Endothelial cell of umbilical vein (primary cell): ENCODE measurements at regions not wholly inside any gene's neighbourhood (a gene's known extent, or its start where the extent isn't known, plus 50 kb on each side); places are given as distances from the start of the nearest gene placed in this dataset.

ENCODE experiments used
- BruUV-seq: library from RNA; stranded (reverse); fragments of 400-500 nt; replicated peaks from 2 replicates; lab custom pipeline; 2021; lab: Mats Ljungman, UMichigan
- CTCF ChIA-PET: fragments of 300-600, 350-600 bp; sonication (Branson Sonifier 250); formaldehyde crosslinking; loops from one replicate; lab custom pipeline; 2021; ENCODE audit warnings: antibody characterized with exemption, inconsistent platforms; lab: Charles Lee
- POLR2A ChIA-PET: fragments of 300-600, 350-600 bp; sonication (Branson Sonifier 250); formaldehyde crosslinking; loops from one replicate; lab custom pipeline; 2021; ENCODE audit warnings: antibody characterized with exemption, inconsistent platforms; lab: Charles Lee
- DNase-seq: peaks from one replicate; pipeline ENCODE4 v3.0.0-alpha.2; 2011; ENCODE audit warnings: low read depth, low spot score
- FAIRE-seq: peaks from 2 replicates; lab custom pipeline; 2011; peaks lifted over from hg19 to GRCh38; lab: Jason Lieb, UNC
- H2AFZ ChIP-seq: 2 replicates; pipeline ENCODE4 v1.6.0; 2012; ENCODE audit warnings: low read depth, low read length, control low read depth, inconsistent platforms
- H3K27ac ChIP-seq: 2 replicates; pipeline ENCODE4 v1.5.1; 2011; ENCODE audit warnings: low read depth, mild to moderate bottlenecking, control low read depth, low read length, moderate library complexity; ENCODE audit not compliant: insufficient read depth
- H3K27me3 ChIP-seq, 2 experiments: 2 replicates each; pipeline versions ENCODE4 v1.6.0 to v1.6.1; 2011; ENCODE audit warnings: low read length in 2 of 2, mixed read lengths in 1 of 2; ENCODE audit not compliant: control insufficient read depth in 2 of 2, insufficient read depth in 2 of 2
- H3K36me3 ChIP-seq, 2 experiments: 2 replicates in 1 of 2; 3 replicates in 1 of 2; pipeline ENCODE4 v1.5.1; 2011; ENCODE audit warnings: low read length in 2 of 2, mild to moderate bottlenecking in 1 of 2, moderate library complexity in 1 of 2; ENCODE audit not compliant: control insufficient read depth in 2 of 2, insufficient read depth in 2 of 2; ENCODE audit errors: extremely low read depth in 1 of 2
- H3K4me1 ChIP-seq: 3 replicates; pipeline ENCODE4 v1.5.1; 2011; ENCODE audit warnings: mild to moderate bottlenecking, low read length; ENCODE audit not compliant: control insufficient read depth, insufficient read depth; ENCODE audit errors: extremely low read depth
- H3K4me2 ChIP-seq: 2 replicates; pipeline ENCODE4 v1.6.1; 2011; ENCODE audit warnings: low read length, control low read depth, mixed read lengths; ENCODE audit not compliant: insufficient read depth
- H3K4me3 ChIP-seq, 3 experiments: fragments of 200-600 bp in 1 of 3; sonication (generic), shearing (Covaris generic) in 1 of 3; replicated peaks in 1 of 3; 2 replicates each; pipeline ENCODE4 v1.5.1; 2011 to 2016; ENCODE audit warnings: control low read depth in 3 of 3, low read length in 3 of 3, mild to moderate bottlenecking in 2 of 3, inconsistent platforms in 1 of 3, low read depth in 1 of 3, moderate library complexity in 1 of 3; ENCODE audit not compliant: insufficient read depth in 1 of 3
- H3K79me2 ChIP-seq: 2 replicates; pipeline ENCODE4 v1.6.0; 2012; ENCODE audit warnings: low read length, inconsistent platforms; ENCODE audit not compliant: control insufficient read depth, insufficient read depth
- H3K9ac ChIP-seq: replicated peaks from 2 replicates; pipeline ENCODE3; 2011; ENCODE audit warnings: low read length, control low read depth; ENCODE audit not compliant: insufficient read depth; ENCODE audit errors: extremely low read depth
- H3K9me1 ChIP-seq: replicated peaks from 3 replicates; pipeline ENCODE4 v1.6.0; 2011; ENCODE audit warnings: mild to moderate bottlenecking, low read length; ENCODE audit not compliant: control insufficient read depth, insufficient read depth; ENCODE audit errors: extremely low read depth
- H3K9me3 ChIP-seq: replicated peaks from 2 replicates; pipeline ENCODE4 v1.5.1; 2012; ENCODE audit warnings: low read length, inconsistent platforms; ENCODE audit not compliant: control insufficient read depth, insufficient read depth
- H4K20me1 ChIP-seq: replicated peaks from 2 replicates; pipeline ENCODE3; 2011; ENCODE audit warnings: mild to moderate bottlenecking, low read length; ENCODE audit not compliant: control insufficient read depth, insufficient read depth; ENCODE audit errors: extremely low read depth
- CTCF ChIP-seq, 2 donors: IDR thresholded peaks; 1 replicate in 1 of 2; 2 replicates in 1 of 2; pipeline ENCODE4 v1.5.1; 2011; ENCODE audit warnings: low read length in 2 of 2, mild to moderate bottlenecking in 2 of 2, moderate library complexity in 2 of 2, control low read depth in 1 of 2, inconsistent platforms in 1 of 2, low read depth in 1 of 2; ENCODE audit not compliant: insufficient read depth in 1 of 2; ENCODE audit errors: extremely low read depth in 1 of 2
- EZH2 ChIP-seq: IDR thresholded peaks from 2 replicates; pipeline ENCODE4 v1.6.1; 2012; ENCODE audit warnings: borderline replicate concordance, low read depth, mild to moderate bottlenecking, moderate library complexity, low read length, inconsistent platforms; ENCODE audit not compliant: severe bottlenecking
- FOS ChIP-seq: IDR thresholded peaks from 2 replicates; pipeline ENCODE4 v1.6.1; 2011; ENCODE audit warnings: mild to moderate bottlenecking, low read length, moderate library complexity, borderline replicate concordance; ENCODE audit not compliant: insufficient read depth
- GATA2 ChIP-seq: IDR thresholded peaks from 2 replicates; pipeline ENCODE4 v1.7.0; 2011; ENCODE audit warnings: low read depth, mild to moderate bottlenecking, moderate library complexity, mixed read lengths, low read length; ENCODE audit not compliant: insufficient read length, insufficient read depth
- JUN ChIP-seq: IDR thresholded peaks from 2 replicates; pipeline ENCODE4 v1.6.1; 2011; ENCODE audit warnings: borderline replicate concordance, low read depth; ENCODE audit not compliant: insufficient read length, insufficient read depth
- MAX ChIP-seq: IDR thresholded peaks from 2 replicates; pipeline ENCODE4 v1.6.1; 2011; ENCODE audit not compliant: insufficient read depth, insufficient read length
- MYC ChIP-seq: IDR thresholded peaks from one replicate; pipeline ENCODE4 v1.6.1; 2011; ENCODE audit warnings: mild to moderate bottlenecking, low read depth, low read length
- POLR2A ChIP-seq: IDR thresholded peaks from 2 replicates; pipeline ENCODE4 v1.6.1; 2012; ENCODE audit warnings: low read depth, mild to moderate bottlenecking, control low read depth, low read length
- POLR2AphosphoS5 ChIP-seq: IDR thresholded peaks from 2 replicates; pipeline ENCODE4 v1.6.1; 2012; ENCODE audit warnings: low read depth, mild to moderate bottlenecking, control low read depth, low read length, moderate library complexity; ENCODE audit not compliant: insufficient read depth
- dilution Hi-C: fragments of 300-500 bp; cut with MboI; formaldehyde crosslinking; loops from one replicate; pipeline ENCODE4 v1.15.0; 2019; ENCODE audit warnings: low sequenced_read_pairs; ENCODE audit not compliant: extremely low pct_ligation_motif_present
- intact Hi-C: fragments of 100-400 bp; cut with micrococcal nuclease; formaldehyde crosslinking; loops from one replicate; pipeline ENCODE4 v1.10.0; 2022

GRCh38 chr1:222233444-222234158 lies 314.3 kb downstream of the HHIPL2 start:
- H3K9ac ChIP-seq: no peak overlapping the region
- dilution Hi-C loops (no loop called here), intact Hi-C loops (no loop called here)
- no peaks in the 10 kb centered on the region for H3K9me1 ChIP-seq
- H3K27ac ChIP-seq: no peak overlapping the region
- no TSS peak for BruUV-seq
- no peak overlapping the region for H3K4me2 ChIP-seq
- no peaks in the 10 kb centered on the region for H3K9me3 ChIP-seq
- ChIA-PET POLR2A (no interaction called here), CTCF (no interaction called here)
- DNase-seq (no peak), FAIRE-seq (no peak)
- no peaks in the 10 kb centered on the region for H3K27me3 ChIP-seq
- H3K4me1 ChIP-seq: no peaks in the 10 kb centered on the region
- H3K36me3 ChIP-seq: no peaks in the 10 kb centered on the region
- no peak for TF ChIP-seq POLR2A
- TF ChIP-seq CTCF (IDR thresholded peaks at IDR 0.05; ENCODE audit: extremely low read depth in 1 of 2, insufficient read depth in 1 of 2, low read depth in 1 of 2, low read length in 2 of 2): no peak
- no peak for TF ChIP-seq GATA2
- TF ChIP-seq EZH2: no peak
- TF ChIP-seq MYC: no peak
- no peak for TF ChIP-seq POLR2AphosphoS5
- TF ChIP-seq FOS: no peak
- no peak for TF ChIP-seq MAX
- TF ChIP-seq JUN: no peak
- H3K4me3 ChIP-seq: no peak overlapping the region
- H4K20me1 ChIP-seq: no peaks in the 10 kb centered on the region
- H2AFZ ChIP-seq: no peak overlapping the region
- no peaks in the 10 kb centered on the region for H3K79me2 ChIP-seq
